ENCODE measurements at regions not wholly inside any gene's neighbourhood (a gene's known extent, or its start where the extent isn't known, plus 50 kb on each side); places are given as distances from the start of the nearest gene placed in this dataset.
"Not testable (repeated sequence)": the region's sequence is repeated elsewhere in the genome, so short reads cannot be mapped to it uniquely, and the experiment has no call there.

DNA sequence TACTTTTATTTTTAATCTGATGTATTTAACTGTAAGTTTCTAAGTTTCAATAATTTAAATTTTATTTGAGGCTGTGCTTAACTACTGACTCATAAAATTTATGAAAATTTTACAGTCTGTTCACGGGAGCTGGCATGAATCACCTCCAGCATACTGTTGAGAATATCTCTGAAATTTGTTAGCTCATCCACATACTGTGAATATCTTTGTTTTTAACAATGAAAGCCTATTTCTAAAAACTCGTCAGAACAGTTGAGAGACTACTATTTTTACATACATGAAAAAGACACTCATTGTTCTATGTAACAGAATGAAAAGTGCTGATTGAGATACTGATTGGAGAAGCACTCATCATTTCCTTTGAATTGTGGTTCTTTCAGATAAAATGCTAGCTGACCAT lies 749.3 kb downstream of the TENT5A start:
- no peak for DNase-seq (ENCODE audit: low read depth, low spot score)
- TF ChIP-seq, protein P1, sequence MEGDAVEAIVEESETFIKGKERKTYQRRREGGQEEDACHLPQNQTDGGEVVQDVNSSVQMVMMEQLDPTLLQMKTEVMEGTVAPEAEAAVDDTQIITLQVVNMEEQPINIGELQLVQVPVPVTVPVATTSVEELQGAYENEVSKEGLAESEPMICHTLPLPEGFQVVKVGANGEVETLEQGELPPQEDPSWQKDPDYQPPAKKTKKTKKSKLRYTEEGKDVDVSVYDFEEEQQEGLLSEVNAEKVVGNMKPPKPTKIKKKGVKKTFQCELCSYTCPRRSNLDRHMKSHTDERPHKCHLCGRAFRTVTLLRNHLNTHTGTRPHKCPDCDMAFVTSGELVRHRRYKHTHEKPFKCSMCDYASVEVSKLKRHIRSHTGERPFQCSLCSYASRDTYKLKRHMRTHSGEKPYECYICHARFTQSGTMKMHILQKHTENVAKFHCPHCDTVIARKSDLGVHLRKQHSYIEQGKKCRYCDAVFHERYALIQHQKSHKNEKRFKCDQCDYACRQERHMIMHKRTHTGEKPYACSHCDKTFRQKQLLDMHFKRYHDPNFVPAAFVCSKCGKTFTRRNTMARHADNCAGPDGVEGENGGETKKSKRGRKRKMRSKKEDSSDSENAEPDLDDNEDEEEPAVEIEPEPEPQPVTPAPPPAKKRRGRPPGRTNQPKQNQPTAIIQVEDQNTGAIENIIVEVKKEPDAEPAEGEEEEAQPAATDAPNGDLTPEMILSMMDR (IDR thresholded peaks at IDR 0.05; ENCODE audit: low read depth, low read length), result no peak
- H3K4me3 ChIP-seq (ENCODE audit: low read depth, low read length), result no peak overlapping the region
- in situ Hi-C loops (cut with HindIII; ENCODE audit: low sequenced_read_pairs), result no loop called here

DNA sequence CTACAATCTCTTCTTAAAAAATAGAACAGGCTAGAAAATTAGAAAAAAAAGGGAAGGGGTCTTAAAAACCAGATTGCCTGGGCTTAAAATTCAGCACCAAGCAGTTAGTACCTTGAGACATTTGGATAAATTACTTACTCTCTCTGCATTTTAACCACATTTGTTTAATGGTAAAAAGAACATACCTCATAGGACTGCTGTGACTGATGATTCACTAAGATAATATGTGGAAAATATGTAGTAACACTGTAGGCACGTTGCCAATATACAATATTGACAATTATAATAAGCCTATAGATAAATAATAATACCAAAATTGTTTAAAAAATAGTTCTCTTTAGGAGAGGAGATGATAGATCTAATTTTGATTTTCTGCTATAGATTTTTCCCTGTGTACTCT lies 750.4 kb downstream of the TENT5A start:
- H3K4me3 ChIP-seq (ENCODE audit: low read depth, low read length), result no peak overlapping the region
- DNase-seq (ENCODE audit: low read depth, low spot score), result peak; percentile 8
- in situ Hi-C loops (cut with HindIII; ENCODE audit: low sequenced_read_pairs), result no loop called here
- TF ChIP-seq, protein P1 (IDR thresholded peaks at IDR 0.05; ENCODE audit: low read depth, low read length), result no peak

DNA sequence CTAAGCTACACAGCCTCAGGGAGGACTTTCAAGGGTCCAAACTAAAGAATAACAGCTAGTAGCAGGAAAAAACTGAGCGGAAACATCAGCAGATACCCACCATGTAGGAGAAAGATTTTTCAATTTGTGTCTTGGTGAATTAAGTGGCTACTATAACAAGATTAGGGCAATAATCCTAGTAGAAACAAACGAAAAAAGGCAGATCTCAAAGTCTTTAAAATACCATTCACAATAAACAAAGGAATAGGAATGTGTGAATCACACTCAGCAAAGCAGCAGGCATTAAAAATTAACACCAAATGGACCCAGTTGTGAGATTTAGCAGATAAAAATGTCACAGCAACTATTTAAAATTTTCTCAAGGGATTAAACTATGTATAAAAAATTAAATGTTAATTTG lies 761.2 kb downstream of the TENT5A start:
- in situ Hi-C loops (cut with HindIII; ENCODE audit: low sequenced_read_pairs), result no loop called here
- no peak for DNase-seq (ENCODE audit: low read depth, low spot score)
- TF ChIP-seq, protein P1 (IDR thresholded peaks at IDR 0.05; ENCODE audit: low read depth, low read length), result no peak
- H3K4me3 ChIP-seq (ENCODE audit: low read depth, low read length), result no peak overlapping the region

DNA sequence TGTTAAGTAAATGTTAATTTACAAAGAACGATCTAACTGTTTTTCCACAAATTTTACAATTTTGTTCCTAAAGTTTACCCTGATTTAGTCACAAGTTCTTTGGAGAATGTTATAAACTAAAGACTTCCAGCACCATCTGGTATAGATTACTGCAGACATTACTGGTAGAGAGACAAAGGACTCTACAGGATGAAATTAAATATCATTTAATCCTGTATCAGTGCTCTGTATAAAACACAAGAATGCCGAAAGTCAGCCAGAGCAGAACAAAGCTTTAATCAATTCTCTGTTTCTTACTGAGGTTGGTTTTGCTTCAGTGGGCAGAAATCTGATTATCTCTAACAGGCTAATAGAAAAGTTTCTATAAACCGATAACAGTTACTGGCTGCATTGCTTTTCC lies 763.6 kb downstream of the TENT5A start:
- in situ Hi-C loops (cut with HindIII; ENCODE audit: low sequenced_read_pairs), result no loop called here
- H3K4me3 ChIP-seq (ENCODE audit: low read depth, low read length), result no peak overlapping the region
- TF ChIP-seq, protein P1 (IDR thresholded peaks at IDR 0.05; ENCODE audit: low read depth, low read length), result no peak
- no peak for DNase-seq (ENCODE audit: low read depth, low spot score)

DNA sequence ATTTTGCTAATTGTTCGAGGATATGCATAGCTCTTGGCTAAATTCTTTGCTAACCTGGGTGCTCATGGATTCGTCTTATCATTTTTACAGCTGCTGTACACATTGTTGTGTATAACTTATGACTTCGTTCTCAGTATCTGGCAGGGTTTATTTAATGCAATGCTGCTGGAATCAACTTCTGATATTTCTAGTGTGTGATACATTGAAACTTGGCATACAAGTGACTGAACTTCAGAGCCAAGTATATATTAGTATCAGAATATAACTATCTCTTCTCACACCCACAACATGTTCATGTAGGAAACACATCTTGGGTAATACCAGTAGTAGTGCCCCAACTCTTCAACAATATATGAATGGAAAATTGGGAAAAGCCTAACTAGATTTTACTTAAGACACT lies 764.2 kb downstream of the TENT5A start:
- in situ Hi-C loops (cut with HindIII; ENCODE audit: low sequenced_read_pairs), result no loop called here
- TF ChIP-seq, protein P1 (IDR thresholded peaks at IDR 0.05; ENCODE audit: low read depth, low read length), result no peak
- H3K4me3 ChIP-seq (ENCODE audit: low read depth, low read length), result no peak overlapping the region
- DNase-seq (ENCODE audit: low read depth, low spot score), result no peak

DNA sequence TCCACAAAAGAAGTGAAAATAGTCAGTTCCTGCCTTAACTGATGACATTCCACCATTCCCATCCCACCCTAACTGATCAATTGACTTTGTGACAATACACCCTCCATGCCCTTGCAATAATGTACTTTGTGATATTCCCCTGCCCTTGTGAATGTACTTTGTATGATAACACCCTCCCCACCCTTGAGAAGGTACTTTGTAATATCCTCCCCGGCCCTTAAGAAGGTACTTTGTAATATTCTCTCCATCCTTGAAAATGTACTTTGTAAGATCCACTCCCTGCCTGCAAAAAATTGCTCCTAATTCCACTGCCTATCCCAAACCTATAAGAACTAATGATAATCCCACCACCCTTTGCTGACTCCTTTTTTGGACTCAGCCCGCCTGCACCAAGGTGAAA lies 771.3 kb downstream of the TENT5A start:
- in situ Hi-C loops (cut with HindIII; ENCODE audit: low sequenced_read_pairs); H3K4me3 ChIP-seq (ENCODE audit: low read depth, low read length); DNase-seq (ENCODE audit: low read depth, low spot score): not testable (repeated sequence)

DNA sequence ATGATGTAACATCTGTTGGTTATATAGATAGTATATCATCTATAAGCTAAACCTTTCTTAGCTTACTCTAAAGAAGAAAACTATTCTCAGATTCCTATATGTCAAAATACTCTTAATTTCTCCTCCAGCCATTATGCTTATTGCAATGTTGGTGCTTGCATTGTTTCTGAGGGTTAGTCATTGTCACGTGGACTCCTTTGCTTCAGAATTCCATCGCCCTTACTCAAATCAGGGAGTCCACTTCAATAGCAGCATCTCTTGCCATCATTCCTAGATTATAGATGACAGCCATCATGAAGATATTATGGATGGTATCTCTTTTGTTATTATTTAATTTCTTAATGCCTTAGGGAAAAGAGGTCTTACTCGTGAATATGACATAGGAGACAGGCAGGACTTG lies 776.1 kb downstream of the TENT5A start:
- DNase-seq (ENCODE audit: low read depth, low spot score), result no peak
- in situ Hi-C loops (cut with HindIII; ENCODE audit: low sequenced_read_pairs), result no loop called here
- no peak overlapping the region for H3K4me3 ChIP-seq (ENCODE audit: low read depth, low read length)
- TF ChIP-seq, protein P1 (IDR thresholded peaks at IDR 0.05; ENCODE audit: low read depth, low read length), result no peak
